ENCODE measurements at regions not wholly inside any gene's neighbourhood (a gene's known extent, or its start where the extent isn't known, plus 50 kb on each side); places are given as distances from the start of the nearest gene placed in this dataset.

- no peak for TF ChIP-seq REST (IDR thresholded peaks at IDR 0.05; ENCODE audit: insufficient read depth in 1 of 2, low read depth in 2 of 2, low read length in 2 of 2)
- no peak for TF ChIP-seq POLR2AphosphoS5 (IDR thresholded peaks at IDR 0.05; ENCODE audit: low read depth, low read length)
Observed at GRCh38 chr18:70425236-70425635, 136.4 kb downstream of the SOCS6 start.

Measured in PFSK-1 (cell line).